HepG2 (cell line): ENCODE measurements at regions not wholly inside any gene's neighbourhood (a gene's known extent, or its start where the extent isn't known, plus 50 kb on each side); places are given as distances from the start of the nearest gene placed in this dataset.

Source experiments
- ATF7 ChIP-seq, 2 experiments: fragments of 450-650 bp in 1 of 2; sonication (generic) in 1 of 2; formaldehyde crosslinking in 1 of 2; IDR thresholded peaks; 2 replicates each; pipeline versions ENCODE4 v1.4.0 to v1.6.1; 2016 to 2020; ENCODE audit warnings: antibody characterized with exemption in 1 of 2, mild to moderate bottlenecking in 1 of 2, missing genetic modification reagents in 1 of 2
- ESRRA ChIP-seq: sonication (generic); formaldehyde crosslinking; IDR thresholded peaks from 2 replicates; pipeline ENCODE4 v1.5.1; 2020; ENCODE audit warnings: mild to moderate bottlenecking, low read depth, missing genetic modification reagents
- HDAC6 ChIP-seq: fragments of 200-600 bp; sonication (generic); IDR thresholded peaks from 2 replicates; pipeline ENCODE4 v1.7.0; 2017; ENCODE audit warnings: mild to moderate bottlenecking, antibody characterized with exemption, low read length, low read depth
- KDM5A ChIP-seq: fragments of 200-600 bp; sonication (generic); IDR thresholded peaks from 2 replicates; pipeline ENCODE4 v1.7.0; 2018; ENCODE audit warnings: antibody characterized with exemption, mild to moderate bottlenecking, low read length, borderline replicate concordance
- NCOA5 ChIP-seq: sonication (generic); formaldehyde crosslinking; IDR thresholded peaks from 2 replicates; pipeline ENCODE4 v1.4.0; 2020; ENCODE audit warnings: missing genetic modification reagents
- NFIC ChIP-seq: IDR thresholded peaks from 2 replicates; pipeline ENCODE4 v1.6.1; 2012; ENCODE audit warnings: mild to moderate bottlenecking, low read length, inconsistent platforms
- RAD21 ChIP-seq: fragments of 450-650 bp; formaldehyde crosslinking; IDR thresholded peaks from 2 replicates; pipeline ENCODE4 v1.5.0; 2020; ENCODE audit warnings: mild to moderate bottlenecking
- SALL2 ChIP-seq: sonication (generic); formaldehyde crosslinking; IDR thresholded peaks from 2 replicates; pipeline ENCODE4 v1.8.1; 2023; ENCODE audit warnings: mild to moderate bottlenecking, missing genetic modification reagents, inconsistent platforms
- SNRNP70 ChIP-seq: fragments of 200-400 bp; formaldehyde crosslinking; IDR thresholded peaks from 2 replicates; pipeline ENCODE4 v1.6.1; 2017; ENCODE audit warnings: mild to moderate bottlenecking, low read depth, low read length, moderate library complexity
- TCF7L2 ChIP-seq: IDR thresholded peaks from 2 replicates; pipeline ENCODE4 v1.6.1; 2011; ENCODE audit warnings: mild to moderate bottlenecking, low read depth, low read length, moderate library complexity
- ZBTB21 ChIP-seq: sonication (generic); formaldehyde crosslinking; IDR thresholded peaks from 2 replicates; pipeline ENCODE4 v1.4.0; 2020; ENCODE audit warnings: missing genetic modification reagents
- TF ChIP-seq, protein P1 (sequence below): IDR thresholded peaks from 2 replicates; pipeline ENCODE4 v1.6.1; 2018; ENCODE audit warnings: missing genetic modification reagents, mild to moderate bottlenecking, missing compliant biosample characterization
- TF ChIP-seq, protein P2 (sequence below): sonication (generic); formaldehyde crosslinking; conservative IDR thresholded peaks from 2 replicates; pipeline ENCODE4 v1.4.0; 2020; ENCODE audit warnings: missing genetic modification reagents
- TF ChIP-seq, protein P3 (sequence below): sonication (generic); formaldehyde crosslinking; IDR thresholded peaks from 2 replicates; pipeline ENCODE4 v1.5.0; 2020; ENCODE audit warnings: mild to moderate bottlenecking, missing genetic modification reagents, moderate library complexity

DNA sequence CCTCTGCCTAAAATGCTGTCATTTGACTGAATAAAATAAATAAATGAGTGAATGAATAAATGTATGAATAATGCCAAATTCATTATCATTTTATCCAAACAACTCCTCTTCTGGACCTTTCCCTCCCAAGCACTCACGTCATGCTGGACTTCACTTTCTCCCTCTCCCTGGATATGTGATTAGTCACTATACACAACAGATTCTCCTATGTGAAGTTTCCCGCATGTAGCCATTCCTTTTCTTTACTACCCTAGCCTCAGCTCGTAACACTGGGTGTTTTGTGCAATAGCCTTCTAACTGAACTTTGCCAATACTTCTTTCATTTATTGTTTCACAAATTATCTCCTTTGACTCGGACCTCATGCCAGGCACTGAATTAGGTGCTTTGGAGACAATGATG, 87.6 kb upstream of the IL6 start:
- no peak for TF ChIP-seq TCF7L2
- no peak for TF ChIP-seq HDAC6
- TF ChIP-seq NFIC = no peak
- TF ChIP-seq, protein P1, sequence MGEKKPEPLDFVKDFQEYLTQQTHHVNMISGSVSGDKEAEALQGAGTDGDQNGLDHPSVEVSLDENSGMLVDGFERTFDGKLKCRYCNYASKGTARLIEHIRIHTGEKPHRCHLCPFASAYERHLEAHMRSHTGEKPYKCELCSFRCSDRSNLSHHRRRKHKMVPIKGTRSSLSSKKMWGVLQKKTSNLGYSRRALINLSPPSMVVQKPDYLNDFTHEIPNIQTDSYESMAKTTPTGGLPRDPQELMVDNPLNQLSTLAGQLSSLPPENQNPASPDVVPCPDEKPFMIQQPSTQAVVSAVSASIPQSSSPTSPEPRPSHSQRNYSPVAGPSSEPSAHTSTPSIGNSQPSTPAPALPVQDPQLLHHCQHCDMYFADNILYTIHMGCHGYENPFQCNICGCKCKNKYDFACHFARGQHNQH (CRISPR knock-in tag) = no peak
- no peak for TF ChIP-seq NCOA5 (CRISPR knock-in tag)
- TF ChIP-seq ESRRA (CRISPR knock-in tag) = no peak
- no peak for TF ChIP-seq KDM5A
- no peak for TF ChIP-seq SNRNP70
- TF ChIP-seq, protein P2, sequence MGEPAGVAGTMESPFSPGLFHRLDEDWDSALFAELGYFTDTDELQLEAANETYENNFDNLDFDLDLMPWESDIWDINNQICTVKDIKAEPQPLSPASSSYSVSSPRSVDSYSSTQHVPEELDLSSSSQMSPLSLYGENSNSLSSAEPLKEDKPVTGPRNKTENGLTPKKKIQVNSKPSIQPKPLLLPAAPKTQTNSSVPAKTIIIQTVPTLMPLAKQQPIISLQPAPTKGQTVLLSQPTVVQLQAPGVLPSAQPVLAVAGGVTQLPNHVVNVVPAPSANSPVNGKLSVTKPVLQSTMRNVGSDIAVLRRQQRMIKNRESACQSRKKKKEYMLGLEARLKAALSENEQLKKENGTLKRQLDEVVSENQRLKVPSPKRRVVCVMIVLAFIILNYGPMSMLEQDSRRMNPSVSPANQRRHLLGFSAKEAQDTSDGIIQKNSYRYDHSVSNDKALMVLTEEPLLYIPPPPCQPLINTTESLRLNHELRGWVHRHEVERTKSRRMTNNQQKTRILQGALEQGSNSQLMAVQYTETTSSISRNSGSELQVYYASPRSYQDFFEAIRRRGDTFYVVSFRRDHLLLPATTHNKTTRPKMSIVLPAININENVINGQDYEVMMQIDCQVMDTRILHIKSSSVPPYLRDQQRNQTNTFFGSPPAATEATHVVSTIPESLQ = no peak
- TF ChIP-seq SALL2 = no peak
- TF ChIP-seq RAD21 (CRISPR knock-in tag) = no peak
- TF ChIP-seq ZBTB21 (CRISPR knock-in tag) = no peak
- TF ChIP-seq, protein P3, sequence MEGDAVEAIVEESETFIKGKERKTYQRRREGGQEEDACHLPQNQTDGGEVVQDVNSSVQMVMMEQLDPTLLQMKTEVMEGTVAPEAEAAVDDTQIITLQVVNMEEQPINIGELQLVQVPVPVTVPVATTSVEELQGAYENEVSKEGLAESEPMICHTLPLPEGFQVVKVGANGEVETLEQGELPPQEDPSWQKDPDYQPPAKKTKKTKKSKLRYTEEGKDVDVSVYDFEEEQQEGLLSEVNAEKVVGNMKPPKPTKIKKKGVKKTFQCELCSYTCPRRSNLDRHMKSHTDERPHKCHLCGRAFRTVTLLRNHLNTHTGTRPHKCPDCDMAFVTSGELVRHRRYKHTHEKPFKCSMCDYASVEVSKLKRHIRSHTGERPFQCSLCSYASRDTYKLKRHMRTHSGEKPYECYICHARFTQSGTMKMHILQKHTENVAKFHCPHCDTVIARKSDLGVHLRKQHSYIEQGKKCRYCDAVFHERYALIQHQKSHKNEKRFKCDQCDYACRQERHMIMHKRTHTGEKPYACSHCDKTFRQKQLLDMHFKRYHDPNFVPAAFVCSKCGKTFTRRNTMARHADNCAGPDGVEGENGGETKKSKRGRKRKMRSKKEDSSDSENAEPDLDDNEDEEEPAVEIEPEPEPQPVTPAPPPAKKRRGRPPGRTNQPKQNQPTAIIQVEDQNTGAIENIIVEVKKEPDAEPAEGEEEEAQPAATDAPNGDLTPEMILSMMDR = no peak
- TF ChIP-seq ATF7 (IDR thresholded peaks at IDR 0.05) = no peak
- no peak for TF ChIP-seq ATF7 (CRISPR knock-in tag; IDR thresholded peaks at IDR 0.05)
